Right cardiac atrium (tissue), 5 donors: ENCODE measurements at regions not wholly inside any gene's neighbourhood (a gene's known extent, or its start where the extent isn't known, plus 50 kb on each side); places are given as distances from the start of the nearest gene placed in this dataset.

Source experiments
- ATAC-seq, 2 donors: fragments of 200-7000 bp; cut with Tn5 transposase; one replicate each; pipeline versions ENCODE4 v1.8.0 to v1.9.1; 2020; ENCODE audit warnings: moderate library complexity in 2 of 2, mild to moderate bottlenecking in 1 of 2
- DNase-seq, 3 donors: peaks; one replicate each; pipeline ENCODE4 v3.0.0-alpha.2; 2020
- H3K27ac ChIP-seq: one replicate; pipeline ENCODE4 v1.5.1; 2013; ENCODE audit warnings: mild to moderate bottlenecking, low read length, control low read depth, moderate library complexity
- H3K27me3 ChIP-seq: one replicate; pipeline ENCODE4 v1.6.1; 2013; ENCODE audit not compliant: control insufficient read depth, insufficient read depth
- H3K4me1 ChIP-seq: one replicate; pipeline ENCODE4 v1.6.1; 2013; ENCODE audit warnings: low read length; ENCODE audit not compliant: control insufficient read depth, insufficient read depth
- H3K4me3 ChIP-seq: one replicate; pipeline ENCODE4 v1.5.1; 2013; ENCODE audit warnings: low read length, control low read depth
- H3K9me3 ChIP-seq: one replicate; pipeline ENCODE4 v1.6.1; 2013; ENCODE audit warnings: low read length; ENCODE audit not compliant: control insufficient read depth
- WGBS: extraction: QIAGEN DNeasy Blood & Tissue Kit; methylation state at CpG from one replicate; pipeline ENCODE4 v1.1.7; 2013; 5-methylcytosine and 5-hydroxymethylcytosine counted together
- intact Hi-C, 4 donors: fragments of 100-400 bp; cut with DNase I; formaldehyde crosslinking; loops; one replicate each; pipeline versions ENCODE4 v1.11.0 to v1.14.0; 2022 to 2023
- donor health status: healthy with polysubstance abuse.
- donor health status: DM: no; HTN: yes; CAD: no.
- donor health status: DM: no; HTN: no; CAD: no.
- donor health status: DM: no; HTN: yes; CAD: no; lungs with severe emphysema.
- donor health status: DM: yes; HTN: yes; CAD: no.

- Histone ChIP-seq H3K27me3 (no peaks in the 10 kb centered on the region), H3K27ac (no peak overlapping the region), H3K9me3 (no peaks in the 10 kb centered on the region), H3K4me1 (no peaks in the 10 kb centered on the region), H3K4me3 (no peak overlapping the region)
- WGBS, result 88% methylated on average over 1 of the region's 1 CpG
- DNase-seq (no peak), ATAC-seq (no peak)
- intact Hi-C loops, result no loop called here
These were observed 464.3 kb upstream of the DEPDC1 start for GRCh38 chr1:68961143-68961542.

- whole genome bisulfite sequencing, result 55% methylated on average over 3 of the region's 3 CpGs
- intact Hi-C loops, result no loop called here
- H3K4me3 ChIP-seq, result no peak overlapping the region
- no peak for DNase-seq
- no peak for ATAC-seq
- H3K4me1 ChIP-seq, result no peaks in the 10 kb centered on the region
- no peaks in the 10 kb centered on the region for H3K9me3 ChIP-seq
- H3K27me3 ChIP-seq, result no peaks in the 10 kb centered on the region
- no peak overlapping the region for H3K27ac ChIP-seq
These were observed 466.5 kb upstream of the DEPDC1 start for GRCh38 chr1:68963353-68963752.

- intact Hi-C loops, result no loop called here
- Histone ChIP-seq H3K27ac (no peak overlapping the region), H3K27me3 (no peaks in the 10 kb centered on the region), H3K4me1 (no peaks in the 10 kb centered on the region), H3K4me3 (no peak overlapping the region), H3K9me3 (no peaks in the 10 kb centered on the region)
- no peak for ATAC-seq
- WGBS, result 60% methylated on average over 4 of the region's 4 CpGs
- no peak for DNase-seq
These were observed 472.6 kb upstream of the DEPDC1 start for GRCh38 chr1:68969441-68969840.

GRCh38 chr1:68970571-68970970 is 473.7 kb upstream of the DEPDC1 start:
- Histone ChIP-seq H3K9me3 (no peaks in the 10 kb centered on the region), H3K4me1 (no peaks in the 10 kb centered on the region), H3K27ac (no peak overlapping the region), H3K4me3 (no peak overlapping the region), H3K27me3 (no peaks in the 10 kb centered on the region)
- intact Hi-C loops, result no loop called here
- ATAC-seq (no peak), DNase-seq (no peak)
- WGBS, result 72% methylated on average over 2 of the region's 2 CpGs

- 86% methylated on average over 6 of the region's 6 CpGs for WGBS
- H3K4me3 ChIP-seq, result no peak overlapping the region
- H3K27ac ChIP-seq, result no peak overlapping the region
- H3K9me3 ChIP-seq, result no peaks in the 10 kb centered on the region
- H3K27me3 ChIP-seq, result no peaks in the 10 kb centered on the region
- ATAC-seq, result no peak
- no peak for DNase-seq
- H3K4me1 ChIP-seq, result no peaks in the 10 kb centered on the region
- intact Hi-C loops, result no loop called here
These were observed 476.8 kb upstream of the DEPDC1 start for GRCh38 chr1:68973459-68974244.

GRCh38 chr1:68974447-68974846 is 477.6 kb upstream of the DEPDC1 start:
- no peaks in the 10 kb centered on the region for H3K27me3 ChIP-seq
- no peaks in the 10 kb centered on the region for H3K9me3 ChIP-seq
- intact Hi-C loops, result no loop called here
- ATAC-seq (no peak), DNase-seq (peak in 1 of 3 donors; percentile 29)
- H3K4me1 ChIP-seq, result no peaks in the 10 kb centered on the region
- H3K4me3 ChIP-seq, result no peak overlapping the region
- no peak overlapping the region for H3K27ac ChIP-seq
- WGBS, result 88% methylated on average over 5 of the region's 5 CpGs

GRCh38 chr1:68975212-68975933 is 478.5 kb upstream of the DEPDC1 start:
- no peak for DNase-seq
- no peak overlapping the region for H3K27ac ChIP-seq
- no peaks in the 10 kb centered on the region for H3K9me3 ChIP-seq
- H3K27me3 ChIP-seq, result no peaks in the 10 kb centered on the region
- WGBS, result 55% methylated on average over 4 of the region's 4 CpGs
- intact Hi-C loops, result no loop called here
- no peak overlapping the region for H3K4me3 ChIP-seq
- peak in 1 of 2 donors; percentile 14 for ATAC-seq
- H3K4me1 ChIP-seq, result no peaks in the 10 kb centered on the region

- no peak overlapping the region for H3K4me3 ChIP-seq
- no peak for DNase-seq
- H3K9me3 ChIP-seq, result no peaks in the 10 kb centered on the region
- no peaks in the 10 kb centered on the region for H3K27me3 ChIP-seq
- WGBS, result 87% methylated on average over 4 of the region's 4 CpGs
- intact Hi-C loops, result no loop called here
- ATAC-seq, result no peak
- H3K27ac ChIP-seq, result no peak overlapping the region
- H3K4me1 ChIP-seq, result no peaks in the 10 kb centered on the region
These were observed 480.2 kb upstream of the DEPDC1 start for GRCh38 chr1:68976916-68977610.

GRCh38 chr1:68979891-68980290 is 483.0 kb upstream of the DEPDC1 start:
- H3K27ac ChIP-seq, result no peak overlapping the region
- H3K4me1 ChIP-seq, result no peaks in the 10 kb centered on the region
- H3K4me3 ChIP-seq, result no peak overlapping the region
- ATAC-seq, result no peak
- H3K27me3 ChIP-seq, result no peaks in the 10 kb centered on the region
- DNase-seq, result no peak
- intact Hi-C loops, result no loop called here
- 92% methylated on average over 1 of the region's 1 CpG for WGBS
- H3K9me3 ChIP-seq, result no peaks in the 10 kb centered on the region

- DNase-seq, result no peak
- intact Hi-C loops, result no loop called here
- Histone ChIP-seq H3K4me1 (no peaks in the 10 kb centered on the region), H3K27ac (no peak overlapping the region), H3K9me3 (no peaks in the 10 kb centered on the region), H3K4me3 (no peak overlapping the region), H3K27me3 (no peaks in the 10 kb centered on the region)
- no peak for ATAC-seq
- WGBS, result 86% methylated on average over 2 of the region's 2 CpGs
These were observed 487.4 kb upstream of the DEPDC1 start for GRCh38 chr1:68984289-68984688.

GRCh38 chr1:68994096-68994495 is 497.2 kb upstream of the DEPDC1 start:
- ATAC-seq (no peak), DNase-seq (no peak)
- H3K4me1 ChIP-seq, result no peaks in the 10 kb centered on the region
- H3K4me3 ChIP-seq, result no peak overlapping the region
- 59% methylated on average over 4 of the region's 4 CpGs for WGBS
- H3K27me3 ChIP-seq, result no peaks in the 10 kb centered on the region
- H3K9me3 ChIP-seq, result no peaks in the 10 kb centered on the region
- no peak overlapping the region for H3K27ac ChIP-seq
- intact Hi-C loops, result no loop called here
